ENCODE measurements at regions not wholly inside any gene's neighbourhood (a gene's known extent, or its start where the extent isn't known, plus 50 kb on each side); places are given as distances from the start of the nearest gene placed in this dataset.

DNA sequence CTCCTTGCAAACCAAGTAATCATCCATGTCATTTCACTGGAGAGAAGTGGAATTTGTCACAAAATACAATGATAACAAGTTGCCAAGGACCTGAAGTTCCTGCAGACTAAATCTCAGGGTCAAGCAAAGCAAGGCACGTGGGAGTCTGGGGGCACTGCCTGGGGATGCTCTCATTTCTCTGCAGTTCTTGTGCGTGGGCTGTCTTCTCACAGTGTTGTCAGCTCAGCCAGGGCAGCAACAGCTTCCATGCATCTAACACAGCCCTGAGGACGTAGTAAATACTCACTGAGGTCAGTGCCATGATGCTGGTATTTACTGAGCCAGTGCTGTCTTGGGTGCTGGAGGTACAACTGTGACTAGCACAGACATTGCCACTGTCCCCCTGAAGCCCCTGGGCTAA, 62.9 kb upstream of the CMKLR1 start:
- Histone ChIP-seq H4K91ac (ENCODE audit: insufficient read length, low read depth, low read length) (no peak overlapping the region), H3K4ac (ENCODE audit: low read depth, low read length) (no peak overlapping the region), H3T11ph (ENCODE audit: low read length) (no peak overlapping the region), H3K9ac (ENCODE audit: extremely low read depth, insufficient read length, low read length) (no peak overlapping the region), H3K23ac (ENCODE audit: insufficient read length, low read depth, low read length) (no peak overlapping the region), H2BK120ac (ENCODE audit: low read depth, low read length, poor library complexity, severe bottlenecking) (no peak overlapping the region), H3K79me1 (ENCODE audit: insufficient read depth, low read depth, low read length, poor library complexity, severe bottlenecking) (no peaks in the 10 kb centered on the region), H2AK5ac (ENCODE audit: insufficient read length, low read length) (no peak overlapping the region), H2BK15ac (ENCODE audit: low read depth, low read length) (no peak overlapping the region), H3K27ac (ENCODE audit: insufficient read length, low read depth, low read length) (no peak overlapping the region), H3K56ac (ENCODE audit: insufficient read length, low read depth, low read length) (no peak overlapping the region), H4K20me1 (ENCODE audit: control insufficient read depth, insufficient read depth, insufficient read length) (no peaks in the 10 kb centered on the region), H2BK12ac (ENCODE audit: insufficient read length, low read depth, low read length) (no peak overlapping the region), H4K5ac (ENCODE audit: insufficient read length, low read depth, low read length) (no peak overlapping the region), H3K23me2 (ENCODE audit: insufficient read length, low read depth, low read length, poor library complexity, severe bottlenecking) (no peaks in the 10 kb centered on the region), H4K8ac (replicated peaks; ENCODE audit: insufficient read length, low read depth, low read length) (no peak overlapping the region), H2BK5ac (ENCODE audit: insufficient read length, low read length) (no peak overlapping the region), H3K14ac (ENCODE audit: insufficient read depth, low read length) (no peak overlapping the region), H3K18ac (ENCODE audit: insufficient read length, low read depth, low read length) (no peak overlapping the region), H3K4me2 (ENCODE audit: insufficient read depth, insufficient read length, low read length) (no peak overlapping the region), H3K79me2 (ENCODE audit: insufficient read depth, low read length) (no peaks in the 10 kb centered on the region), H3K4me1 (ENCODE audit: insufficient read depth, low read length) (no peaks in the 10 kb centered on the region), H2BK20ac (ENCODE audit: low read depth, low read length, poor library complexity, severe bottlenecking) (no peak overlapping the region), H3K9me3 (ENCODE audit: control insufficient read depth, low read depth, low read length) (no peaks in the 10 kb centered on the region), H2AFZ (ENCODE audit: low read length) (no peak overlapping the region), H3K27me3 (ENCODE audit: insufficient read depth, low read length) (no peaks in the 10 kb centered on the region)
- H3K4me3 Mint-ChIP-seq: no peak overlapping the region
- peaks cover 10 to 18% of the 10 kb centered on the region in 2 experiments for H3K9me3 Mint-ChIP-seq
- TF ChIP-seq, protein P1, sequence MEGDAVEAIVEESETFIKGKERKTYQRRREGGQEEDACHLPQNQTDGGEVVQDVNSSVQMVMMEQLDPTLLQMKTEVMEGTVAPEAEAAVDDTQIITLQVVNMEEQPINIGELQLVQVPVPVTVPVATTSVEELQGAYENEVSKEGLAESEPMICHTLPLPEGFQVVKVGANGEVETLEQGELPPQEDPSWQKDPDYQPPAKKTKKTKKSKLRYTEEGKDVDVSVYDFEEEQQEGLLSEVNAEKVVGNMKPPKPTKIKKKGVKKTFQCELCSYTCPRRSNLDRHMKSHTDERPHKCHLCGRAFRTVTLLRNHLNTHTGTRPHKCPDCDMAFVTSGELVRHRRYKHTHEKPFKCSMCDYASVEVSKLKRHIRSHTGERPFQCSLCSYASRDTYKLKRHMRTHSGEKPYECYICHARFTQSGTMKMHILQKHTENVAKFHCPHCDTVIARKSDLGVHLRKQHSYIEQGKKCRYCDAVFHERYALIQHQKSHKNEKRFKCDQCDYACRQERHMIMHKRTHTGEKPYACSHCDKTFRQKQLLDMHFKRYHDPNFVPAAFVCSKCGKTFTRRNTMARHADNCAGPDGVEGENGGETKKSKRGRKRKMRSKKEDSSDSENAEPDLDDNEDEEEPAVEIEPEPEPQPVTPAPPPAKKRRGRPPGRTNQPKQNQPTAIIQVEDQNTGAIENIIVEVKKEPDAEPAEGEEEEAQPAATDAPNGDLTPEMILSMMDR (conservative IDR thresholded peaks at IDR 0.05): no peak
- peaks cover 0 to 9% (median 0%) of the 10 kb centered on the region in 3 experiments; a peak in 3 of 7 replicates for H3K36me3 Mint-ChIP-seq (ENCODE audit: insufficient read depth in 1 of 3, low read depth in 3 of 3)
- peaks cover 1% of the 10 kb centered on the region; the same call in 1 of the 2 replicates for H3K27me3 Mint-ChIP-seq (ENCODE audit: low read depth)
- DNase-seq: no peak
- H3K27ac Mint-ChIP-seq: no peak overlapping the region
- peaks cover 10 to 21% of the 10 kb centered on the region in 2 experiments for H3K4me1 Mint-ChIP-seq
- no CpG with 5 or more reads among the region's 3 CpGs for WGBS (ENCODE audit: extremely low coverage, insufficient read length, low lambda C conversion rate)
